Prostate gland (tissue), 2 donors: ENCODE measurements at regions not wholly inside any gene's neighbourhood (a gene's known extent, or its start where the extent isn't known, plus 50 kb on each side); places are given as distances from the start of the nearest gene placed in this dataset.
"Not testable (repeated sequence)": the region's sequence is repeated elsewhere in the genome, so short reads cannot be mapped to it uniquely, and the experiment has no call there.

Experiments used
- DNase-seq: peaks from one replicate; pipeline ENCODE4 v3.0.0-alpha.2; 2019; ENCODE audit warnings: low spot score
- H3K27ac ChIP-seq, 2 donors: fragments of 200-600 bp; sonication (generic); 2 replicates each; pipeline ENCODE4 v1.5.1; 2017 to 2019
- H3K27me3 ChIP-seq: fragments of 200-600 bp; sonication (generic); replicated peaks from 2 replicates; pipeline ENCODE4 v1.5.1; 2019; ENCODE audit not compliant: insufficient read depth
- H3K36me3 ChIP-seq, 2 donors: fragments of 200-600 bp; sonication (generic); 1 replicate in 1 of 2; 2 replicates in 1 of 2; pipeline versions ENCODE4 v1.5.1 to v1.8.1; 2017 to 2019
- H3K4me1 ChIP-seq: fragments of 200-600 bp; sonication (generic); replicated peaks from 2 replicates; pipeline ENCODE4 v1.5.1; 2019
- H3K4me3 ChIP-seq, 2 donors: fragments of 200-600 bp; sonication (generic); 2 replicates each; pipeline ENCODE4 v1.5.1; 2017 to 2019
- H3K9me3 ChIP-seq: fragments of 200-600 bp; sonication (generic); 2 replicates; pipeline ENCODE4 v1.5.1; 2017
- WGBS: methylation state at CpG from one replicate; pipeline ENCODE4 v1.1.5; 2018; 5-methylcytosine and 5-hydroxymethylcytosine counted together
- intact Hi-C: fragments of 100-400 bp; cut with DNase I; formaldehyde crosslinking; loops from one replicate; pipeline ENCODE4 v1.14.2; 2022
- TF ChIP-seq, protein P1 (sequence below), 4 experiments: fragments of 200-600 bp in 2 of 4; fragments of 450-650 bp in 2 of 4; sonication (generic) in 2 of 4; IDR thresholded peaks; 1 replicate in 3 of 4; 2 replicates in 1 of 4; pipeline ENCODE4 v1.5.1; 2016 to 2019; ENCODE audit warnings: antibody characterized with exemption in 4 of 4, mild to moderate bottlenecking in 2 of 4, moderate library complexity in 2 of 4

DNA sequence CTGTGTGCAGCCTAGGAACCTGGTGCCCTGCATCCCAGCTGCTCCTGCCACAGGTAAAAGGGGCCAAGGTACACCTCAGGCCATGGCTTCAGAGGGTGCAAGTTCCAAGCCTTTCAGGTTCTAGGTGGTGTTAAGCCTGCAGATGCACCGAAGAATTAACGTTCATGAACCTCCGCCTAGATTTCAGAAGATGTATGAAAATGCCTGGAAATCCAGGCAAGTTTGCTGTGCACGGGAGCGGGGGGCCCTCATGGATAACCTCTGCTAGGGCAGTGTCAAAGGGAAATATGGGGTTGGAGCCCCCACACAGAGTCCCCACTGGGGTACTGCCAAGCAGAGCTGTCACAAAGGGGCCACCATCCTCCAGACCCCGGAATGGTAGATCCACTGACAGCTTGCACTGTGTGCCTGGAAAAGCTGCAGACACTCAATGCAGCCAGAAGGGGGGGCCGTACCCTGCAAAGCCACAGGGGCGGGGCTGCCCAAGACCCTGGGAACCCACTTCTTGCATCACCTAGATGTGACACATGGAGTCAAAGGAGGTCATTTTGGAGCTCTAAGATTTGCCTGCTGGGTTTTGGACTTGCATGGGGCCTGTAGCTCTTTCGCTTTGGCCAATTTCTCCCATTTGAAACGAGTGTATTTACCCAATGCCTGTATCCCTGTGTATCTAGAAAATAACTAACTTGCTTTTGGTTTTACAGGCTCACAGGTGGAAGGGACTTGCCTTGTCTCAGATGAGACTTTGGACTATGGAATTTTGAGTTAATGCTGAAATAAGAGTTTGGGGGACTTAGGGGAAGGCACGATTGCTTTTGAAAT, 145.2 kb upstream of the C1QTNF3 start:
- 92% methylated on average over 10 of the region's 11 CpGs for WGBS
- H3K36me3 ChIP-seq, H3K9me3 ChIP-seq, H3K27ac ChIP-seq, intact Hi-C loops, H3K4me3 ChIP-seq, DNase-seq, H3K27me3 ChIP-seq, H3K4me1 ChIP-seq: not testable (repeated sequence)
- TF ChIP-seq, protein P1, sequence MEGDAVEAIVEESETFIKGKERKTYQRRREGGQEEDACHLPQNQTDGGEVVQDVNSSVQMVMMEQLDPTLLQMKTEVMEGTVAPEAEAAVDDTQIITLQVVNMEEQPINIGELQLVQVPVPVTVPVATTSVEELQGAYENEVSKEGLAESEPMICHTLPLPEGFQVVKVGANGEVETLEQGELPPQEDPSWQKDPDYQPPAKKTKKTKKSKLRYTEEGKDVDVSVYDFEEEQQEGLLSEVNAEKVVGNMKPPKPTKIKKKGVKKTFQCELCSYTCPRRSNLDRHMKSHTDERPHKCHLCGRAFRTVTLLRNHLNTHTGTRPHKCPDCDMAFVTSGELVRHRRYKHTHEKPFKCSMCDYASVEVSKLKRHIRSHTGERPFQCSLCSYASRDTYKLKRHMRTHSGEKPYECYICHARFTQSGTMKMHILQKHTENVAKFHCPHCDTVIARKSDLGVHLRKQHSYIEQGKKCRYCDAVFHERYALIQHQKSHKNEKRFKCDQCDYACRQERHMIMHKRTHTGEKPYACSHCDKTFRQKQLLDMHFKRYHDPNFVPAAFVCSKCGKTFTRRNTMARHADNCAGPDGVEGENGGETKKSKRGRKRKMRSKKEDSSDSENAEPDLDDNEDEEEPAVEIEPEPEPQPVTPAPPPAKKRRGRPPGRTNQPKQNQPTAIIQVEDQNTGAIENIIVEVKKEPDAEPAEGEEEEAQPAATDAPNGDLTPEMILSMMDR (IDR thresholded peaks at IDR 0.05): peak in 1 of 4 experiments; percentile 24

GRCh38 chr5:34189246-34189645, 146.2 kb upstream of the C1QTNF3 start:
- H3K36me3 ChIP-seq, H3K4me1 ChIP-seq, H3K4me3 ChIP-seq, H3K27me3 ChIP-seq, H3K9me3 ChIP-seq, H3K27ac ChIP-seq, DNase-seq, intact Hi-C loops: not testable (repeated sequence)
- WGBS: 97% methylated on average over 19 of the region's 21 CpGs

DNA sequence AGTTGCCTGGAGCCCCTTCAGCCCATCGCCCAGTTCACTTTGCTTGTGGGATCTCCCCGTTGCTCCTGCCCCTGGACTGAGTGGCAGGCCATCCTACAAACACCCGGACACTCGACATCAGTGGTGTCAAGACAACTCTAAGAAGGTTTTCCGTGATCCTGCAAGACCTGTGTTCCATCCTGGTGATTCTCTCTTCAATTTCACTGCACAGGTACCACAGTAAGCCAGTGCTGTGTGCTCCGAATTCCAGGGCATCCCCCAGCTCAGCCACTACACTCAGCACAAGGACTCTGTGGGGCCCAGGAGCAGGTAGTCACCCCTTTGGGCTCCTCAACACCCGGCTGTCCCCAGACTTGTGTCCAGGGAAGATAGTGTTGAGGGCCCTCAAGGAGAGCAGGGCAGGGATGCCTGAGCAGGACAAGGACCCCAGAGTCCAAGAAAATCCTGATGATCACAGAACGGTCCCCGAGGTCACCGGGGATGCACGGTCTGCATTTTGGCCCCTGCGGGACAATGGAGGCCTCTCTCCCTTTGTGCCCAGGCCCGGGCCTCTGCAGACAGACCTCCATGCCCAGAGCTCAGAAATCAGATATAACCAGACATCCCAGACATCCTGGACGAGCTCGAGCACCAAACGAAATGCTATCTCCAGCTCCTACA, 146.9 kb upstream of the C1QTNF3 start:
- DNase-seq, H3K36me3 ChIP-seq, H3K27me3 ChIP-seq, H3K27ac ChIP-seq, H3K4me1 ChIP-seq, intact Hi-C loops, H3K4me3 ChIP-seq, H3K9me3 ChIP-seq: not testable (repeated sequence)
- 97% methylated on average over 16 of the region's 16 CpGs for WGBS

- H3K36me3 ChIP-seq, H3K9me3 ChIP-seq, DNase-seq, H3K27me3 ChIP-seq, H3K27ac ChIP-seq, H3K4me3 ChIP-seq, H3K4me1 ChIP-seq, intact Hi-C loops: not testable (repeated sequence)
- 96% methylated on average over 16 of the region's 16 CpGs for WGBS
Observed at GRCh38 chr5:34190466-34190865, 147.5 kb upstream of the C1QTNF3 start.

GRCh38 chr5:34191279-34191744, 148.3 kb upstream of the C1QTNF3 start:
- H3K4me1 ChIP-seq, H3K4me3 ChIP-seq, H3K36me3 ChIP-seq, H3K27ac ChIP-seq, H3K9me3 ChIP-seq, H3K27me3 ChIP-seq, intact Hi-C loops, DNase-seq: not testable (repeated sequence)
- WGBS: 93% methylated on average over 17 of the region's 17 CpGs

DNA sequence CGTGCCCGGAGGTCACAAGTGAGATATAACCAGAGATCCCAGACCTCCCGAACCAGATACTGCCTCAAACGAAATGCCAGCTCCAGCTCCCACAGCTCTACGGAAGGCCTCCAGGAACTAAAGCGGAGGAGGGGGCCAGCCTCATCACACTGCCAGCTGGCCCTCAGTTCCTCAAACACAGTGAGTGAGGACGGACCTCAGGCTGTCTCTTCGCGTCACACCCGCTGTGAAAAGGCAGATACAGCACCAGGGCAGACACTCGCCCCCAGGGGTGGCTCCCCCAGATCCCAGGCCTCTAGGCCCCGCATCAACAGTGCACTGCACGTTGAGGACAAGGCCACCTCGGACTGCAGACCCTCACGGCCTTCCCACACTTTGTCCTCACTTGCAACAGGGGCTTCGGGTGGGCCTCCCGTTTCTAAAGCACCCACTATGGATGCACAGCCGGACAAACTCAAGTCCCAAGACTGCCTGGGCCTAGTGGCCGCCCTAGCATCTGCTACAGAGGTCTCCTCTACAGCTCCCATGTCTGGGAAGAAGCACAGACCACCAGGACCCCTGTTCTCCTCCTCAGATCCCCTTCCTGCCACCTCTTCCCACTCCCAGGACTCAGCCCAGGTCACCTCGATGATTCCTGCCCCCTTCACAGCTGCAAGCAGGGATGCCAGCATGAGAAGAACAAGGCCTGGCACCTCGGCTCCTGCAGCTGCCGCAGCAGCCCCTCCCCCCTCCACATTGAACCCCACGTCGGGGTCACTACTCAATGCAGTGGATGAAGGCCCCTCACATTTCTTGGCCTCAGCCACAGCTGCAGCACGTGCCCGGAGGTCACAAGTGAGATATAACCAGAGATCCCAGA, 149.3 kb upstream of the C1QTNF3 start:
- WGBS: 94% methylated on average over 26 of the region's 26 CpGs

GRCh38 chr5:34192923-34193262, 149.9 kb upstream of the C1QTNF3 start:
- H3K4me3 ChIP-seq, H3K27me3 ChIP-seq, intact Hi-C loops, DNase-seq, H3K4me1 ChIP-seq, H3K9me3 ChIP-seq, H3K27ac ChIP-seq, H3K36me3 ChIP-seq: not testable (repeated sequence)
- 92% methylated on average over 12 of the region's 13 CpGs for WGBS

More for the DNA sequence above, 149.3 kb upstream of the C1QTNF3 start:
- H3K9me3 ChIP-seq, intact Hi-C loops, H3K4me1 ChIP-seq, H3K4me3 ChIP-seq, H3K27ac ChIP-seq, H3K36me3 ChIP-seq, DNase-seq, H3K27me3 ChIP-seq: not testable (repeated sequence)

DNA sequence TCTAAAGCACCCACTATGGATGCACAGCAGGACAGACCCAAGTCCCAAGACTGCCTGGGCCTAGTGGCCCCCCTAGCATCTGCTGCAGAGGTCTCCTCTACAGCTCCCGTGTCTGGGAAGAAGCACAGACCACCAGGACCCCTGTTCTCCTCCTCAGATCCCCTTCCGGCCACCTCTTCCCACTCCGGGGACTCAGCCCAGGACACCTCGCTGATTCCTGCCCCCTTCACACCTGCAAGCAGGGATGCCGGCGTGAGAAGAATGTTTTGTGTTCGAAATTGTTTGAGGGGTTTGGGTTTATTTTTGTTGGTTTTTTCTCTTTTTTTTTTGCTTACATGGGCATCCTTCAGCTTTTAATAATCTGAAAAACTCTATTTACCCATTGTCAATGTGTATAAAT, 150.3 kb upstream of the C1QTNF3 start:
- DNase-seq, H3K4me1 ChIP-seq, H3K9me3 ChIP-seq, H3K27me3 ChIP-seq, intact Hi-C loops, H3K4me3 ChIP-seq, H3K36me3 ChIP-seq, H3K27ac ChIP-seq: not testable (repeated sequence)
- 96% methylated on average over 7 of the region's 7 CpGs for WGBS

- DNase-seq, H3K4me1 ChIP-seq, H3K36me3 ChIP-seq, H3K27ac ChIP-seq, H3K9me3 ChIP-seq, intact Hi-C loops, H3K27me3 ChIP-seq, H3K4me3 ChIP-seq: not testable (repeated sequence)
- WGBS: 76% methylated on average over 3 of the region's 3 CpGs
Observed at GRCh38 chr5:34193804-34194203, 150.8 kb upstream of the C1QTNF3 start.

DNA sequence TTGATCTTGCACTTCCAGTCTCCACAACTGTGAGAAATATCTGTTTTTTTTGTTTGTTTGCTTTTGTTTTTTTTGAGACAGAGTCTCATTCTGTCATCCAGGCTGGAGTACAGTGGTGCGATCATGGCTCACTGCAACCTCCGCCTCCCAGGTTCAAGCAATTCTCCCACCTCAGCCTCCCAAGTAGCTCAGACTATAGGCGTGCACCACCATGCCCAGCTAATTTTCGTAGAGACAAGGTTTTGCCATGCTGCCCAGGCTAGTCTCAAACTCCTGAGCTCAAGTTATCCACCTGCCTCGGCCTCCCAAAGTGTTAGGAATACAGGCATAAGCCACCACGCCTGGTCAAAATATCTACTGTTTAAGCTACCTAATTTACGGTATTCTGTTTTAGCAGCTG, 153.1 kb upstream of the C1QTNF3 start:
- intact Hi-C loops, DNase-seq, H3K4me3 ChIP-seq, H3K27me3 ChIP-seq, H3K27ac ChIP-seq, H3K9me3 ChIP-seq, H3K36me3 ChIP-seq, H3K4me1 ChIP-seq: not testable (repeated sequence)
- WGBS: 97% methylated on average over 7 of the region's 7 CpGs

DNA sequence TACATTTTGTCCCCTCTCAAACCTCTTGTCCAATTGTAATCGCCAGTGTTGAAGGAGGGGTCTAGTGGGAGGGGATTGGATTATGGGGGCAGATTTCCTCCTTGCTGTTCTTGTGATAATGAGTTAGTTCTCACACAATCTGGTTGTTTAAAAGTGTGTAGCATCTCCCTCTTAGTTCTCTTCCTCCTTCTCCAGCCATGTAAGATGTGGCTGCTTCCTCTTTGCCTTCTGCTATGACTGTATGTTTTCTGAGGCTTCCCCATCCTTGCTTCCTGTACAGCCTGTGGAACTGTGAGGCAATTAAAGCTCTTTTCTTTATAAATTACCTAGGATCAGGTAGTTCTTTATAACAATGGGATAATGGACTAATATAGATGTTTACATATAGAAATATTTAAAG, 162.3 kb upstream of the C1QTNF3 start:
- H3K27ac ChIP-seq, H3K4me1 ChIP-seq, H3K27me3 ChIP-seq, H3K36me3 ChIP-seq, H3K4me3 ChIP-seq, intact Hi-C loops, H3K9me3 ChIP-seq, DNase-seq: not testable (repeated sequence)
- WGBS: 100% methylated on average over 1 of the region's 1 CpG
